ENCODE measurements at regions not wholly inside any gene's neighbourhood (a gene's known extent, or its start where the extent isn't known, plus 50 kb on each side); places are given as distances from the start of the nearest gene placed in this dataset.

- DNase-seq (ENCODE audit: low read depth, low spot score) (no peak), FAIRE-seq (no peak)
- Histone ChIP-seq H4K20me1 (ENCODE audit: control insufficient read depth, extremely low read depth, insufficient read depth, low read length) (no peaks in the 10 kb centered on the region), H3K36me3 (ENCODE audit: control insufficient read depth in 2 of 2, extremely low read depth in 1 of 2, insufficient read depth in 2 of 2, low read length in 2 of 2) (no peaks in the 10 kb centered on the region), H3K27me3 (ENCODE audit: control insufficient read depth, extremely low read depth, insufficient read depth, low read length) (no peaks in the 10 kb centered on the region), H2AFZ (ENCODE audit: control insufficient read depth, low read length) (no peak overlapping the region), H3K4me2 (ENCODE audit: control insufficient read depth, extremely low read depth, insufficient read depth, low read depth, low read length) (no peak overlapping the region), H3K27ac (ENCODE audit: control insufficient read depth, insufficient read depth, low read length) (no peak overlapping the region), H3K79me2 (ENCODE audit: control insufficient read depth, insufficient read depth, low read length) (no peaks in the 10 kb centered on the region), H3K9ac (ENCODE audit: control insufficient read depth, extremely low read depth, insufficient read depth, low read length) (no peak overlapping the region), H3K4me1 (ENCODE audit: control insufficient read depth, extremely low read depth, insufficient read depth, low read length) (no peaks in the 10 kb centered on the region), H3K9me3 (ENCODE audit: control insufficient read depth, low read depth, low read length) (no peaks in the 10 kb centered on the region), H3K9me1 (ENCODE audit: control insufficient read depth, extremely low read depth, insufficient read depth, low read length) (no peaks in the 10 kb centered on the region), H3K4me3 (ENCODE audit: control insufficient read depth in 2 of 3, extremely low read depth in 1 of 3, insufficient read depth in 2 of 3, low read depth in 1 of 3, low read length in 3 of 3) (no peak overlapping the region)
- dilution Hi-C loops (cut with MboI; ENCODE audit: extremely low pct_ligation_motif_present, low sequenced_read_pairs): no loop called here
- no peak for TF ChIP-seq CTCF (optimal IDR thresholded peaks at IDR 0.05 in 1 of 3, IDR thresholded peaks at IDR 0.05 in 1 of 3, conservative IDR thresholded peaks at IDR 0.05 in 1 of 3; ENCODE audit: extremely low read depth in 1 of 3, insufficient read depth in 2 of 3, low read length in 3 of 3)
- no peak for TF ChIP-seq EZH2 (IDR thresholded peaks at IDR 0.05; ENCODE audit: low read length)
Observed at GRCh38 chr1:50354813-50355212, 68.4 kb downstream of the DMRTA2 start.

- no peak overlapping the region for H3K4me2 ChIP-seq (ENCODE audit: control insufficient read depth, extremely low read depth, insufficient read depth, low read depth, low read length)
- no peak overlapping the region for H2AFZ ChIP-seq (ENCODE audit: control insufficient read depth, low read length)
- no peak overlapping the region for H3K27ac ChIP-seq (ENCODE audit: control insufficient read depth, insufficient read depth, low read length)
- no peaks in the 10 kb centered on the region for H4K20me1 ChIP-seq (ENCODE audit: control insufficient read depth, extremely low read depth, insufficient read depth, low read length)
- no peak for FAIRE-seq
- TF ChIP-seq EZH2 (IDR thresholded peaks at IDR 0.05; ENCODE audit: low read length): no peak
- no peak for TF ChIP-seq CTCF (optimal IDR thresholded peaks at IDR 0.05 in 1 of 3, IDR thresholded peaks at IDR 0.05 in 1 of 3, conservative IDR thresholded peaks at IDR 0.05 in 1 of 3; ENCODE audit: extremely low read depth in 1 of 3, insufficient read depth in 2 of 3, low read length in 3 of 3)
- H3K4me1 ChIP-seq (ENCODE audit: control insufficient read depth, extremely low read depth, insufficient read depth, low read length): no peaks in the 10 kb centered on the region
- H3K9me1 ChIP-seq (ENCODE audit: control insufficient read depth, extremely low read depth, insufficient read depth, low read length): no peaks in the 10 kb centered on the region
- DNase-seq (ENCODE audit: low read depth, low spot score): no peak
- no peaks in the 10 kb centered on the region for H3K27me3 ChIP-seq (ENCODE audit: control insufficient read depth, extremely low read depth, insufficient read depth, low read length)
- no peaks in the 10 kb centered on the region for H3K9me3 ChIP-seq (ENCODE audit: control insufficient read depth, low read depth, low read length)
- H3K9ac ChIP-seq (ENCODE audit: control insufficient read depth, extremely low read depth, insufficient read depth, low read length): no peak overlapping the region
- dilution Hi-C loops (cut with MboI; ENCODE audit: extremely low pct_ligation_motif_present, low sequenced_read_pairs): no loop called here
- H3K36me3 ChIP-seq (ENCODE audit: control insufficient read depth in 2 of 2, extremely low read depth in 1 of 2, insufficient read depth in 2 of 2, low read length in 2 of 2): no peaks in the 10 kb centered on the region
- no peaks in the 10 kb centered on the region for H3K79me2 ChIP-seq (ENCODE audit: control insufficient read depth, insufficient read depth, low read length)
- H3K4me3 ChIP-seq (ENCODE audit: control insufficient read depth in 2 of 3, extremely low read depth in 1 of 3, insufficient read depth in 2 of 3, low read depth in 1 of 3, low read length in 3 of 3): no peak overlapping the region
Observed at GRCh38 chr1:50352428-50352827, 70.8 kb downstream of the DMRTA2 start.

Data from keratinocyte (primary cell).